ENCODE measurements at regions not wholly inside any gene's neighbourhood (a gene's known extent, or its start where the extent isn't known, plus 50 kb on each side); places are given as distances from the start of the nearest gene placed in this dataset.

DNA sequence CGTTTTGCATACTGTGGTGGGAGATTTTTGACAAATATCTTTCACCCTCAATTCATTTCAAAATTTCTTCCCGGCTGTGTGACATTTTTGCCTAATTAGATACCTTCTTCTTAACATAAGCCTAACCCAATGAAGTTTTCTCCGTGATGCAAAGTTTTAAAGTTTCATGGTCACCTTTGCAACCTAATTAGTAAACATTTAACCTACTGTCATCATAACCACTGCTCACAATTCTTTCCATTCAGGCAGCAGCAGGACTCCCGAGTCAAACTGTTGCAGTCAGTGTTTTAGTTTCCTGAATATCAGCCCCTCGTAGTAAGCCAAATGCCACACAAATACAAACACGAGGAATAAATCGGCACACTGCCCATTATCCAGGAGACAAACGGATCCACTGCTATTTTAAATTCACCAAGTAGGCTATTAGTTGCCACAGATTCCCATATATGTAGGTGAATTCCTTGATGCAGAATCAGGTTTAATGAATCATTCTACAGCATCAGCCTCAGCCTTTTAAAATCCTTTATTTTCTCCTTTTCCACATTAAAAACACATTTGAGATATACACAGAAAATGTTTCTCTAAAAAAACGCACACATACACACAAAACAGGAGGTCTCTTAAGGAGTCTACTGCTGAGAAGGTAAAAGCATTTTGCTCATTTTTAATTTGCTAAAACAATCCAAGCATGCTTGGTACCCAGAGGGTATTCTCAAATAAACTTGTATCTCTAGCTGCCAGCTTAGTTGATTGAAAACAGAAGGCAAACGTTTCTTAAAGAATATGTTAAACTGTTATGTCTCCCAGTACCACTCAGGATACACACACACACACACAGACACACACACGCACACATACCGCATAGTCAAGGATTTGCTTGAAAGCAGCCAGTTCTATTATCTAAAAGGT lies 106.5 kb upstream of the KCTD1 start:
- Histone ChIP-seq H3K9me2 (replicated peaks; ENCODE audit: insufficient read depth) (no peaks in the 10 kb centered on the region), H3K9me3 (ENCODE audit: low read depth) (no peaks in the 10 kb centered on the region), H3K79me2 (no peaks in the 10 kb centered on the region), H3K4me3 (no peak overlapping the region), H3K27me3 (peaks cover 55% of the 10 kb centered on the region), H3K4me2 (peak overlapping the region; percentile 95), H2AFZ (peak overlapping the region; percentile 86), H4K20me1 (ENCODE audit: insufficient read depth, poor library complexity, severe bottlenecking) (no peaks in the 10 kb centered on the region), H3K36me3 (replicated peaks; ENCODE audit: insufficient read depth, low read depth) (no peaks in the 10 kb centered on the region), H3K4me1 (ENCODE audit: insufficient read depth) (peaks cover 11% of the 10 kb centered on the region), H3K27ac (peak overlapping the region; percentile 94)
- WGBS (ENCODE audit: low lambda C conversion rate, missing lambda C conversion rate) = 15% methylated on average over 12 of the region's 12 CpGs
- TF ChIP-seq EZH2phosphoT487 (IDR thresholded peaks at IDR 0.05; ENCODE audit: low read depth, severe bottlenecking, unreplicated experiment) (no peak), CTCF (IDR thresholded peaks at IDR 0.05; ENCODE audit: poor library complexity) (no peak)
- peak; percentile 14 for DNase-seq (ENCODE audit: low spot score)

GRCh38 chr18:26653943-26654615 lies 105.7 kb upstream of the KCTD1 start:
- no peaks in the 10 kb centered on the region for H3K36me3 ChIP-seq (replicated peaks; ENCODE audit: insufficient read depth, low read depth)
- H3K4me3 ChIP-seq = no peak overlapping the region
- peaks cover 47% of the 10 kb centered on the region for H3K27me3 ChIP-seq
- no peak overlapping the region for H2AFZ ChIP-seq
- H4K20me1 ChIP-seq (ENCODE audit: insufficient read depth, poor library complexity, severe bottlenecking) = no peaks in the 10 kb centered on the region
- peak overlapping the region; percentile 94 for H3K27ac ChIP-seq
- H3K79me2 ChIP-seq = no peaks in the 10 kb centered on the region
- H3K4me2 ChIP-seq = peak overlapping the region; percentile 95
- H3K4me1 ChIP-seq (ENCODE audit: insufficient read depth) = peaks cover 11% of the 10 kb centered on the region
- DNase-seq (ENCODE audit: low spot score) = no peak
- H3K9me2 ChIP-seq (replicated peaks; ENCODE audit: insufficient read depth) = no peaks in the 10 kb centered on the region
- no peaks in the 10 kb centered on the region for H3K9me3 ChIP-seq (ENCODE audit: low read depth)
- TF ChIP-seq CTCF (IDR thresholded peaks at IDR 0.05; ENCODE audit: poor library complexity) (peak; percentile 27), EZH2 (IDR thresholded peaks at IDR 0.05; ENCODE audit: borderline replicate concordance) (no peak), EZH2phosphoT487 (IDR thresholded peaks at IDR 0.05; ENCODE audit: low read depth, severe bottlenecking, unreplicated experiment) (no peak)
- WGBS (ENCODE audit: low lambda C conversion rate, missing lambda C conversion rate) = 48% methylated on average over 5 of the region's 5 CpGs

DNA sequence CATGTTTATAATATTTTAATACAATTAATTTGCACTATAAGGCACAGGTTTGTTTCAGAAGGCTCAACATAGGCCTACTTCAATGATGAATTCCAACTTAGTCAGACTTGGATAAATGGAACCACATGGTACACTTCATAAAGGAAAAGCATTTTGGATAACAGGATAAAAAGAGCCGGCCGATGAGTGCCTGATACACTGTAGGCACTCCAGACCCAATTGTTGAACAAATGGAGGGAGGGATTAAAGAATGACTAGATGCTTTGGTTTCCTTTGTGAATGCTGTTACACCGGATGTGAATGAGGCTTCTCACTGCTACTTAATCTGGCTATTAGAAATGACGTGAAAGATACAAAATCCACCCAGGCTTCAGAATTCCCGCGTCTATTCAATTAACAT lies 104.1 kb upstream of the KCTD1 start:
- Histone ChIP-seq H3K27me3 (peaks cover 39% of the 10 kb centered on the region), H3K79me2 (no peaks in the 10 kb centered on the region), H3K27ac (no peak overlapping the region), H3K4me1 (ENCODE audit: insufficient read depth) (peaks cover under 1% of the 10 kb centered on the region), H2AFZ (no peak overlapping the region), H3K9me2 (replicated peaks; ENCODE audit: insufficient read depth) (no peaks in the 10 kb centered on the region), H3K9me3 (ENCODE audit: low read depth) (no peaks in the 10 kb centered on the region), H3K4me2 (no peak overlapping the region), H3K4me3 (no peak overlapping the region), H3K36me3 (replicated peaks; ENCODE audit: insufficient read depth, low read depth) (no peaks in the 10 kb centered on the region), H4K20me1 (ENCODE audit: insufficient read depth, poor library complexity, severe bottlenecking) (no peaks in the 10 kb centered on the region)
- 68% methylated on average over 6 of the region's 6 CpGs for WGBS (ENCODE audit: low lambda C conversion rate, missing lambda C conversion rate)
- DNase-seq (ENCODE audit: low spot score) = no peak
- TF ChIP-seq CTCF (IDR thresholded peaks at IDR 0.05; ENCODE audit: poor library complexity) (no peak), EZH2phosphoT487 (IDR thresholded peaks at IDR 0.05; ENCODE audit: low read depth, severe bottlenecking, unreplicated experiment) (no peak), EZH2 (IDR thresholded peaks at IDR 0.05; ENCODE audit: borderline replicate concordance) (no peak)
